ENCODE measurements at regions not wholly inside any gene's neighbourhood (a gene's known extent, or its start where the extent isn't known, plus 50 kb on each side); places are given as distances from the start of the nearest gene placed in this dataset.

- Histone ChIP-seq H4K20me1 (ENCODE audit: control insufficient read depth, insufficient read depth, low read length, poor library complexity, severe bottlenecking) (no peaks in the 10 kb centered on the region), H3K27ac (ENCODE audit: low read length in 2 of 2) (no peak overlapping the region), H3K4me1 (ENCODE audit: control insufficient read depth in 2 of 2, insufficient read depth in 2 of 2, low read length in 2 of 2) (no peaks in the 10 kb centered on the region), H3K36me3 (replicated peaks in 1 of 2; ENCODE audit: control extremely low read depth in 1 of 2, control insufficient read depth in 1 of 2, extremely low read depth in 1 of 2, insufficient read depth in 2 of 2, low read length in 1 of 2) (no peaks in the 10 kb centered on the region), H3K27me3 (replicated peaks in 1 of 4; ENCODE audit: control extremely low read depth in 1 of 4, control insufficient read depth in 3 of 4, insufficient read depth in 4 of 4, low read length in 3 of 4) (no peaks in the 10 kb centered on the region), H3K4me2 (replicated peaks; ENCODE audit: low read depth, low read length, poor library complexity, severe bottlenecking) (no peak overlapping the region), H3K4me3 (ENCODE audit: control extremely low read depth in 1 of 5, extremely low read depth in 1 of 5, insufficient read depth in 1 of 5, low read depth in 2 of 5, low read length in 4 of 5) (no peak overlapping the region), H3K79me2 (ENCODE audit: control insufficient read depth, insufficient read depth, low read length) (no peaks in the 10 kb centered on the region), H3K9ac (ENCODE audit: low read length) (no peak overlapping the region), H2AFZ (ENCODE audit: insufficient read depth, low read depth, low read length, poor library complexity, severe bottlenecking) (no peak overlapping the region), H3K9me3 (ENCODE audit: control extremely low read depth in 1 of 3, control insufficient read depth in 2 of 3, insufficient read depth in 1 of 3, low read length in 2 of 3) (no peaks in the 10 kb centered on the region)
- TF ChIP-seq EZH2 (IDR thresholded peaks at IDR 0.05; ENCODE audit: borderline replicate concordance, insufficient read depth, low read depth, low read length, poor library complexity, severe bottlenecking) (no peak), CTCF (IDR thresholded peaks at IDR 0.05) (no peak)
- ATAC-seq (ENCODE audit: low read depth) (no peak), DNase-seq (no peak)
- H3K4me3 Mint-ChIP-seq, result no peak overlapping the region
- POLR2A ChIA-PET, result no interaction called here
- no CpG with 5 or more reads among the region's 2 CpGs for WGBS (ENCODE audit: insufficient coverage)
- peaks cover 7% of the 10 kb centered on the region for H3K27me3 Mint-ChIP-seq
- H3K27ac Mint-ChIP-seq, result no peak overlapping the region
- CTCF ChIA-PET, result no interaction called here
- no peaks in the 10 kb centered on the region for H3K4me1 Mint-ChIP-seq
- intact Hi-C loops (cut with micrococcal nuclease), result no loop called here
- H3K9me3 Mint-ChIP-seq (ENCODE audit: insufficient read depth), result no peaks in the 10 kb centered on the region
Observed at GRCh38 chr6:145020114-145020513, 715.2 kb downstream of the EPM2A start.

GRCh38 chr6:145020543-145020942, 714.8 kb downstream of the EPM2A start:
- Histone ChIP-seq H3K36me3 (replicated peaks in 1 of 2; ENCODE audit: control extremely low read depth in 1 of 2, control insufficient read depth in 1 of 2, extremely low read depth in 1 of 2, insufficient read depth in 2 of 2, low read length in 1 of 2) (no peaks in the 10 kb centered on the region), H3K4me2 (replicated peaks; ENCODE audit: low read depth, low read length, poor library complexity, severe bottlenecking) (no peak overlapping the region), H3K4me1 (ENCODE audit: control insufficient read depth in 2 of 2, insufficient read depth in 2 of 2, low read length in 2 of 2) (no peaks in the 10 kb centered on the region), H3K9me3 (ENCODE audit: control extremely low read depth in 1 of 3, control insufficient read depth in 2 of 3, insufficient read depth in 1 of 3, low read length in 2 of 3) (no peaks in the 10 kb centered on the region), H3K79me2 (ENCODE audit: control insufficient read depth, insufficient read depth, low read length) (no peaks in the 10 kb centered on the region), H4K20me1 (ENCODE audit: control insufficient read depth, insufficient read depth, low read length, poor library complexity, severe bottlenecking) (no peaks in the 10 kb centered on the region), H3K27ac (ENCODE audit: low read length in 2 of 2) (no peak overlapping the region), H3K27me3 (replicated peaks in 1 of 4; ENCODE audit: control extremely low read depth in 1 of 4, control insufficient read depth in 3 of 4, insufficient read depth in 4 of 4, low read length in 3 of 4) (no peaks in the 10 kb centered on the region), H3K4me3 (ENCODE audit: control extremely low read depth in 1 of 5, extremely low read depth in 1 of 5, insufficient read depth in 1 of 5, low read depth in 2 of 5, low read length in 4 of 5) (no peak overlapping the region), H2AFZ (ENCODE audit: insufficient read depth, low read depth, low read length, poor library complexity, severe bottlenecking) (no peak overlapping the region), H3K9ac (ENCODE audit: low read length) (no peak overlapping the region)
- ATAC-seq (ENCODE audit: low read depth) (no peak), DNase-seq (no peak)
- 60% methylated on average over 1 of the region's 1 CpG for WGBS (ENCODE audit: insufficient coverage)
- TF ChIP-seq CTCF (IDR thresholded peaks at IDR 0.05), result no peak
- ChIA-PET CTCF (no interaction called here), POLR2A (no interaction called here)
- H3K27me3 Mint-ChIP-seq, result peaks cover 7% of the 10 kb centered on the region
- H3K4me3 Mint-ChIP-seq, result no peak overlapping the region
- H3K9me3 Mint-ChIP-seq (ENCODE audit: insufficient read depth), result no peaks in the 10 kb centered on the region
- H3K4me1 Mint-ChIP-seq, result no peaks in the 10 kb centered on the region
- intact Hi-C loops (cut with micrococcal nuclease), result no loop called here
- no peak overlapping the region for H3K27ac Mint-ChIP-seq
